Subcutaneous abdominal adipose tissue (tissue), 5 donors: ENCODE measurements at regions not wholly inside any gene's neighbourhood (a gene's known extent, or its start where the extent isn't known, plus 50 kb on each side); places are given as distances from the start of the nearest gene placed in this dataset.

ENCODE experiments used
- H3K27ac ChIP-seq: one replicate; pipeline ENCODE4 v1.7.0; 2013; ENCODE audit warnings: low read depth, mild to moderate bottlenecking, inconsistent platforms, low read length, moderate library complexity
- H3K27me3 ChIP-seq, 5 donors: one replicate each; pipeline ENCODE4 v1.7.0; 2013; ENCODE audit warnings: low read length in 5 of 5, inconsistent platforms in 1 of 5; ENCODE audit not compliant: control insufficient read depth in 5 of 5, insufficient read depth in 4 of 5
- H3K36me3 ChIP-seq, 5 donors: one replicate each; pipeline ENCODE4 v1.7.0; 2013; ENCODE audit warnings: low read length in 5 of 5; ENCODE audit not compliant: control insufficient read depth in 5 of 5, insufficient read depth in 5 of 5
- H3K4me1 ChIP-seq, 5 donors: one replicate each; pipeline ENCODE4 v1.7.0; 2013; ENCODE audit warnings: low read length in 5 of 5, mild to moderate bottlenecking in 3 of 5, moderate library complexity in 1 of 5; ENCODE audit not compliant: control insufficient read depth in 5 of 5, insufficient read depth in 5 of 5
- H3K4me3 ChIP-seq, 5 donors: one replicate each; pipeline ENCODE4 v1.7.0; 2013; ENCODE audit warnings: low read length in 5 of 5, low read depth in 1 of 5
- H3K9ac ChIP-seq, 5 donors: one replicate each; pipeline ENCODE4 v1.7.0; 2013; ENCODE audit warnings: low read length in 5 of 5, mild to moderate bottlenecking in 4 of 5, moderate library complexity in 3 of 5
- H3K9me3 ChIP-seq, 5 donors: one replicate each; pipeline ENCODE4 v1.7.0; 2013; ENCODE audit warnings: low read length in 5 of 5; ENCODE audit not compliant: control insufficient read depth in 5 of 5
- donor health status: healthy.
- donor health status: healthy.
- donor health status: healthy.
- donor health status: healthy.
- donor health status: healthy.

GRCh38 chr4:124343661-124344171 lies 368.8 kb downstream of the ANKRD50 start:
- H3K4me3 ChIP-seq, result no peak overlapping the region
- H3K4me1 ChIP-seq, result no peaks in the 10 kb centered on the region
- no peaks in the 10 kb centered on the region for H3K36me3 ChIP-seq
- no peak overlapping the region for H3K27ac ChIP-seq
- no peaks in the 10 kb centered on the region for H3K27me3 ChIP-seq
- no peaks in the 10 kb centered on the region for H3K9me3 ChIP-seq
- no peak overlapping the region for H3K9ac ChIP-seq

- H3K9me3 ChIP-seq, result peaks cover 2 to 8% (median 5%) of the 10 kb centered on the region in 5 donors
- H3K4me3 ChIP-seq, result no peak overlapping the region
- no peaks in the 10 kb centered on the region for H3K27me3 ChIP-seq
- H3K9ac ChIP-seq, result no peak overlapping the region
- H3K27ac ChIP-seq, result no peak overlapping the region
- no peaks in the 10 kb centered on the region for H3K36me3 ChIP-seq
- H3K4me1 ChIP-seq, result no peaks in the 10 kb centered on the region
Observed at GRCh38 chr4:124372916-124373315, 339.6 kb downstream of the ANKRD50 start.

- H3K4me3 ChIP-seq, result no peak overlapping the region
- H3K27me3 ChIP-seq, result no peaks in the 10 kb centered on the region
- H3K9me3 ChIP-seq, result no peaks in the 10 kb centered on the region
- no peak overlapping the region for H3K27ac ChIP-seq
- H3K4me1 ChIP-seq, result no peaks in the 10 kb centered on the region
- no peaks in the 10 kb centered on the region for H3K36me3 ChIP-seq
- H3K9ac ChIP-seq, result no peak overlapping the region
Observed at GRCh38 chr4:124386163-124386562, 326.4 kb downstream of the ANKRD50 start.

GRCh38 chr4:124386648-124387047 lies 325.9 kb downstream of the ANKRD50 start:
- Histone ChIP-seq H3K36me3 (no peaks in the 10 kb centered on the region), H3K27me3 (no peaks in the 10 kb centered on the region), H3K4me3 (no peak overlapping the region), H3K9ac (no peak overlapping the region), H3K9me3 (no peaks in the 10 kb centered on the region), H3K4me1 (no peaks in the 10 kb centered on the region), H3K27ac (no peak overlapping the region)

- Histone ChIP-seq H3K27me3 (no peaks in the 10 kb centered on the region), H3K27ac (no peak overlapping the region), H3K36me3 (no peaks in the 10 kb centered on the region), H3K4me3 (no peak overlapping the region), H3K4me1 (no peaks in the 10 kb centered on the region), H3K9ac (no peak overlapping the region), H3K9me3 (no peaks in the 10 kb centered on the region)
Observed at GRCh38 chr4:124389591-124389990, 322.9 kb downstream of the ANKRD50 start.

GRCh38 chr4:124390861-124391260 lies 321.7 kb downstream of the ANKRD50 start:
- Histone ChIP-seq H3K27ac (no peak overlapping the region), H3K27me3 (no peaks in the 10 kb centered on the region), H3K9ac (no peak overlapping the region), H3K36me3 (no peaks in the 10 kb centered on the region), H3K9me3 (no peaks in the 10 kb centered on the region), H3K4me3 (no peak overlapping the region), H3K4me1 (no peaks in the 10 kb centered on the region)

GRCh38 chr4:124396333-124396732 lies 316.2 kb downstream of the ANKRD50 start:
- no peaks in the 10 kb centered on the region for H3K9me3 ChIP-seq
- no peak overlapping the region for H3K27ac ChIP-seq
- H3K4me3 ChIP-seq, result no peak overlapping the region
- no peaks in the 10 kb centered on the region for H3K4me1 ChIP-seq
- no peak overlapping the region for H3K9ac ChIP-seq
- H3K36me3 ChIP-seq, result no peaks in the 10 kb centered on the region
- no peaks in the 10 kb centered on the region for H3K27me3 ChIP-seq

- H3K9ac ChIP-seq, result no peak overlapping the region
- H3K9me3 ChIP-seq, result peaks cover 0 to 6% (median 0%) of the 10 kb centered on the region in 5 donors
- no peaks in the 10 kb centered on the region for H3K27me3 ChIP-seq
- no peaks in the 10 kb centered on the region for H3K4me1 ChIP-seq
- H3K4me3 ChIP-seq, result no peak overlapping the region
- no peaks in the 10 kb centered on the region for H3K36me3 ChIP-seq
- no peak overlapping the region for H3K27ac ChIP-seq
Observed at GRCh38 chr4:124401606-124402005, 310.9 kb downstream of the ANKRD50 start.

- H3K27ac ChIP-seq, result no peak overlapping the region
- no peaks in the 10 kb centered on the region for H3K4me1 ChIP-seq
- H3K27me3 ChIP-seq, result no peaks in the 10 kb centered on the region
- H3K9me3 ChIP-seq, result peaks cover 0 to 6% (median 0%) of the 10 kb centered on the region in 5 donors
- H3K4me3 ChIP-seq, result no peak overlapping the region
- no peaks in the 10 kb centered on the region for H3K36me3 ChIP-seq
- no peak overlapping the region for H3K9ac ChIP-seq
Observed at GRCh38 chr4:124409044-124409443, 303.5 kb downstream of the ANKRD50 start.

- no peak overlapping the region for H3K9ac ChIP-seq
- no peaks in the 10 kb centered on the region for H3K27me3 ChIP-seq
- H3K27ac ChIP-seq, result no peak overlapping the region
- H3K4me3 ChIP-seq, result no peak overlapping the region
- no peaks in the 10 kb centered on the region for H3K4me1 ChIP-seq
- H3K9me3 ChIP-seq, result no peaks in the 10 kb centered on the region
- H3K36me3 ChIP-seq, result no peaks in the 10 kb centered on the region
Observed at GRCh38 chr4:124414276-124415040, 298.1 kb downstream of the ANKRD50 start.
